K562 (cell line): ENCODE measurements at regions not wholly inside any gene's neighbourhood (a gene's known extent, or its start where the extent isn't known, plus 50 kb on each side); places are given as distances from the start of the nearest gene placed in this dataset.

Source experiments
- ATAC-seq: fragments of 200-7000 bp; cut with Tn5 transposase; 3 replicates; pipeline ENCODE4 v1.9.1; 2020; ENCODE audit warnings: moderate library complexity
- BruUV-seq: library from RNA; stranded (reverse); fragments of 400-500 nt; replicated peaks from 2 replicates; lab custom pipeline; 2021; lab: Mats Ljungman, UMichigan
- CTCF ChIA-PET: fragments of 300-600 bp; formaldehyde crosslinking; extraction: SDS; loops from one replicate; lab custom pipeline; 2021; ENCODE audit warnings: low intra/inter-chr PET ratio; lab: Yijun Ruan, JAX
- POLR2A ChIA-PET: fragments of 300-600, 350-650 bp; sonication (Branson Sonifier 250); formaldehyde crosslinking; extraction: SDS; loops from one replicate; lab custom pipeline; 2021; ENCODE audit warnings: antibody characterized with exemption, inconsistent platforms; lab: Yijun Ruan, JAX
- DNase-seq, 4 experiments: peaks; one replicate each; pipeline versions ENCODE4 v3.0.0 to v3.0.0-alpha.2; 2011 to 2018; ENCODE audit warnings: low spot score in 3 of 4, mixed read lengths in 3 of 4; ENCODE audit errors: extremely low read depth in 1 of 4
- FAIRE-seq: peaks from 2 replicates; lab custom pipeline; 2011; peaks lifted over from hg19 to GRCh38; lab: Jason Lieb, UNC
- H2AFZ ChIP-seq: 2 replicates; pipeline ENCODE4 v1.6.0; 2011; ENCODE audit warnings: low read depth, low read length, control low read depth, inconsistent platforms
- H3K27ac ChIP-seq: fragments of 200-600 bp; 3 replicates; pipeline ENCODE4 v1.8.0; 2011; ENCODE audit warnings: low read depth, mild to moderate bottlenecking, control low read depth, inconsistent platforms, low read length, moderate library complexity, mixed read lengths; ENCODE audit errors: extremely low read depth
- H3K27me3 ChIP-seq, 2 experiments: fragments of 300-600 bp in 1 of 2; 2 replicates in 1 of 2; 3 replicates in 1 of 2; pipeline versions ENCODE4 v1.6.0 to v1.8.0; 2011; ENCODE audit warnings: inconsistent platforms in 2 of 2, low read length in 2 of 2, mild to moderate bottlenecking in 1 of 2, mixed read lengths in 1 of 2, moderate library complexity in 1 of 2; ENCODE audit not compliant: control insufficient read depth in 2 of 2, insufficient read depth in 2 of 2
- H3K36me3 ChIP-seq: fragments of 300-600 bp; 3 replicates; pipeline ENCODE4 v1.8.0; 2011; ENCODE audit warnings: mild to moderate bottlenecking, low read length, inconsistent platforms; ENCODE audit not compliant: control insufficient read depth, insufficient read depth
- H3K4me1 ChIP-seq, 2 experiments: fragments of 200-600 bp in 1 of 2; replicated peaks in 1 of 2; 2 replicates in 1 of 2; 3 replicates in 1 of 2; pipeline versions ENCODE4 v1.5.1 to v1.8.0; 2011; ENCODE audit warnings: inconsistent platforms in 2 of 2, low read length in 2 of 2, mild to moderate bottlenecking in 1 of 2, mixed read lengths in 1 of 2, moderate library complexity in 1 of 2; ENCODE audit not compliant: control insufficient read depth in 2 of 2, insufficient read depth in 2 of 2
- H3K4me2 ChIP-seq: 2 replicates; pipeline ENCODE4 v1.6.1; 2011; ENCODE audit warnings: low read length, control low read depth, inconsistent platforms, mixed read lengths; ENCODE audit not compliant: insufficient read depth
- H3K4me3 ChIP-seq: fragments of 200-600 bp; sonication (generic), shearing (Covaris generic); 2 replicates; pipeline ENCODE4 v1.5.1; 2016; ENCODE audit warnings: control low read depth, inconsistent platforms
- H3K79me2 ChIP-seq: fragments of 200-600 bp; 3 replicates; pipeline ENCODE4 v1.8.0; 2011; ENCODE audit warnings: low read length, inconsistent platforms; ENCODE audit not compliant: control insufficient read depth, insufficient read depth
- H3K9ac ChIP-seq, 2 experiments: 2 replicates each; pipeline versions ENCODE4 v1.6.0 to v1.6.1; 2011; ENCODE audit warnings: low read depth in 2 of 2, low read length in 2 of 2, control low read depth in 1 of 2, inconsistent platforms in 1 of 2, mild to moderate bottlenecking in 1 of 2, mixed read lengths in 1 of 2; ENCODE audit not compliant: insufficient read depth in 1 of 2
- H3K9me1 ChIP-seq: one replicate; pipeline ENCODE4 v1.6.0; 2011; ENCODE audit warnings: inconsistent platforms, mild to moderate bottlenecking, low read length, moderate library complexity; ENCODE audit not compliant: control insufficient read depth, insufficient read depth
- H3K9me3 ChIP-seq: replicated peaks from 2 replicates; pipeline ENCODE4 v1.5.1; 2011; ENCODE audit warnings: low read depth, low read length, inconsistent platforms; ENCODE audit not compliant: control insufficient read depth, insufficient read depth
- H4K20me1 ChIP-seq: replicated peaks from 2 replicates; pipeline ENCODE4 v1.6.1; 2011; ENCODE audit warnings: low read length, inconsistent platforms, mixed read lengths; ENCODE audit not compliant: control insufficient read depth, insufficient read depth
- GABPB2 ChIP-seq: fragments of 250-450 bp; sonication (Bioruptor Pico); conservative IDR thresholded peaks from 2 replicates; pipeline ENCODE4 v1.5.1; 2021; ENCODE audit warnings: mild to moderate bottlenecking
- HOXB6 ChIP-seq: fragments of 250-450 bp; sonication (Bioruptor Pico); IDR thresholded peaks from 2 replicates; pipeline ENCODE4 v1.5.1; 2022; ENCODE audit warnings: mild to moderate bottlenecking, borderline replicate concordance
- ILK ChIP-seq: fragments of 450-650 bp; IDR thresholded peaks from 2 replicates; pipeline ENCODE4 v1.6.1; 2016; ENCODE audit warnings: missing genetic modification characterization, low read depth, mild to moderate bottlenecking, missing compliant biosample characterization, moderate library complexity, borderline replicate concordance
- NKRF ChIP-seq: fragments of 450-650 bp; IDR thresholded peaks from 2 replicates; pipeline ENCODE4 v1.6.1; 2016; ENCODE audit warnings: borderline replicate concordance
- NONO ChIP-seq, 2 experiments: fragments of 200-400 bp in 1 of 2; fragments of 450-650 bp in 1 of 2; formaldehyde crosslinking in 1 of 2; IDR thresholded peaks; 2 replicates each; pipeline ENCODE4 v1.6.1; 2017; ENCODE audit warnings: low read depth in 2 of 2, mild to moderate bottlenecking in 2 of 2, moderate library complexity in 2 of 2, low read length in 1 of 2
- TARDBP ChIP-seq: fragments of 450-650 bp; IDR thresholded peaks from 2 replicates; pipeline ENCODE4 v1.6.1; 2016
- TCF7 ChIP-seq: sonication (generic); IDR thresholded peaks from 2 replicates; pipeline ENCODE4 v1.6.1; 2016; ENCODE audit warnings: antibody characterized with exemption, borderline replicate concordance
- ZNF121 ChIP-seq: sonication (generic); formaldehyde crosslinking; conservative IDR thresholded peaks from 2 replicates; pipeline ENCODE4 v1.8.0; 2022; ENCODE audit warnings: missing genetic modification reagents
- ZNF551 ChIP-seq: fragments of 250-450 bp; sonication (Bioruptor Pico); IDR thresholded peaks from 2 replicates; pipeline ENCODE4 v1.5.0; 2021; ENCODE audit warnings: mild to moderate bottlenecking, moderate library complexity
- WGBS: fragments of 100-300 bp; shearing (Covaris generic); methylation state at CpG from one replicate; pipeline ENCODE4 v1.1.6; 2016; ENCODE audit warnings: low coverage, mixed read lengths; ENCODE audit not compliant: insufficient coverage; ENCODE audit errors: missing lambda C conversion rate; 5-methylcytosine and 5-hydroxymethylcytosine counted together
- in situ Hi-C: fragments of 300-500 bp; cut with MboI; formaldehyde crosslinking; loops from 4 replicates; pipeline ENCODE4 v1.15.0; 2018; ENCODE audit warnings: inconsistent platforms, mixed read lengths
- intact Hi-C: fragments of 100-400 bp; cut with micrococcal nuclease; formaldehyde crosslinking; loops from 2 replicates; pipeline ENCODE4 v1.14.2; 2022
- TF ChIP-seq, protein P1 (sequence below): sonication (generic); formaldehyde crosslinking; IDR thresholded peaks from 2 replicates; pipeline ENCODE4 v1.8.0; 2023; ENCODE audit warnings: mild to moderate bottlenecking, missing genetic modification reagents

GRCh38 chr4:160824481-160824880 lies 1339.3 kb downstream of the FSTL5 start:
- in situ Hi-C loops, result no loop called here
- H3K79me2 ChIP-seq, result no peaks in the 10 kb centered on the region
- no peak for FAIRE-seq

More at GRCh38 chr4:160824481-160824880, 1339.3 kb downstream of the FSTL5 start:
- WGBS, result no CpG with 5 or more reads among the region's 2 CpGs
- BruUV-seq, result no TSS peak
- Histone ChIP-seq H2AFZ (no peak overlapping the region), H3K4me1 (no peaks in the 10 kb centered on the region), H3K9me1 (no peaks in the 10 kb centered on the region), H3K27ac (no peak overlapping the region), H3K36me3 (no peaks in the 10 kb centered on the region), H3K4me3 (no peak overlapping the region), H3K27me3 (no peaks in the 10 kb centered on the region), H3K4me2 (no peak overlapping the region), H3K9ac (no peak overlapping the region), H4K20me1 (no peaks in the 10 kb centered on the region)
- ChIA-PET CTCF (no interaction called here), POLR2A (no interaction called here)
- no peak for ATAC-seq
- no peak for DNase-seq
- intact Hi-C loops, result no loop called here
- TF ChIP-seq ZNF551 (CRISPR knock-in tag) (no peak), GABPB2 (CRISPR knock-in tag) (no peak), NONO (IDR thresholded peaks at IDR 0.05; ENCODE audit: low read depth in 2 of 2, low read length in 1 of 2) (no peak), ZNF121 (no peak), NKRF (no peak), TCF7 (no peak), HOXB6 (CRISPR knock-in tag) (no peak), TARDBP (no peak), ILK (tag) (no peak)
- TF ChIP-seq, protein P1, sequence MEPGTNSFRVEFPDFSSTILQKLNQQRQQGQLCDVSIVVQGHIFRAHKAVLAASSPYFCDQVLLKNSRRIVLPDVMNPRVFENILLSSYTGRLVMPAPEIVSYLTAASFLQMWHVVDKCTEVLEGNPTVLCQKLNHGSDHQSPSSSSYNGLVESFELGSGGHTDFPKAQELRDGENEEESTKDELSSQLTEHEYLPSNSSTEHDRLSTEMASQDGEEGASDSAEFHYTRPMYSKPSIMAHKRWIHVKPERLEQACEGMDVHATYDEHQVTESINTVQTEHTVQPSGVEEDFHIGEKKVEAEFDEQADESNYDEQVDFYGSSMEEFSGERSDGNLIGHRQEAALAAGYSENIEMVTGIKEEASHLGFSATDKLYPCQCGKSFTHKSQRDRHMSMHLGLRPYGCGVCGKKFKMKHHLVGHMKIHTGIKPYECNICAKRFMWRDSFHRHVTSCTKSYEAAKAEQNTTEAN, result no peak
- TF ChIP-seq, all 486 proteins: peak for 0
- H3K9me3 ChIP-seq, result no peaks in the 10 kb centered on the region
